T-helper 17 cell (primary cell): ENCODE measurements at regions not wholly inside any gene's neighbourhood (a gene's known extent, or its start where the extent isn't known, plus 50 kb on each side); places are given as distances from the start of the nearest gene placed in this dataset.

Source experiments
- ATAC-seq: fragments of 150-1000 bp; cut with Tn5 transposase; 2 replicates; pipeline ENCODE4 v1.10.0; 2021; ENCODE audit warnings: mild to moderate bottlenecking, moderate library complexity
- DNase-seq, 3 donors: peaks; one replicate each; pipeline versions ENCODE4 v3.0.0 to v3.0.0-alpha.2; 2020 to 2021
- H3K9me3 ChIP-seq: one replicate; pipeline ENCODE4 v1.7.0; 2013; ENCODE audit warnings: low read length, mild to moderate bottlenecking; ENCODE audit not compliant: control insufficient read depth, poor library complexity, severe bottlenecking
- H3K27ac Mint-ChIP-seq: one replicate; pipeline ENCODE4 v1.8.0; 2022; ENCODE audit warnings: mild to moderate bottlenecking, moderate library complexity, mixed read lengths
- H3K27me3 Mint-ChIP-seq: one replicate; pipeline ENCODE4 v1.8.0; 2022; ENCODE audit warnings: mixed read lengths
- H3K36me3 Mint-ChIP-seq: one replicate; pipeline ENCODE4 v1.8.0; 2022; ENCODE audit warnings: low read depth, mixed read lengths
- H3K4me1 Mint-ChIP-seq: one replicate; pipeline ENCODE4 v1.8.0; 2022; ENCODE audit warnings: mild to moderate bottlenecking, mixed read lengths
- H3K4me3 Mint-ChIP-seq: one replicate; pipeline ENCODE4 v1.8.0; 2022; ENCODE audit warnings: mild to moderate bottlenecking, moderate library complexity, mixed read lengths

GRCh38 chr3:124657138-124657537 is 73.1 kb upstream of the UMPS start:
- ATAC-seq: no peak
- Mint-ChIP-seq H3K4me3 (no peak overlapping the region), H3K27ac (no peak overlapping the region), H3K36me3 (peaks cover 3% of the 10 kb centered on the region), H3K27me3 (peaks cover 8% of the 10 kb centered on the region), H3K4me1 (no peaks in the 10 kb centered on the region)
- no peak for DNase-seq
- no peaks in the 10 kb centered on the region for H3K9me3 ChIP-seq

DNA sequence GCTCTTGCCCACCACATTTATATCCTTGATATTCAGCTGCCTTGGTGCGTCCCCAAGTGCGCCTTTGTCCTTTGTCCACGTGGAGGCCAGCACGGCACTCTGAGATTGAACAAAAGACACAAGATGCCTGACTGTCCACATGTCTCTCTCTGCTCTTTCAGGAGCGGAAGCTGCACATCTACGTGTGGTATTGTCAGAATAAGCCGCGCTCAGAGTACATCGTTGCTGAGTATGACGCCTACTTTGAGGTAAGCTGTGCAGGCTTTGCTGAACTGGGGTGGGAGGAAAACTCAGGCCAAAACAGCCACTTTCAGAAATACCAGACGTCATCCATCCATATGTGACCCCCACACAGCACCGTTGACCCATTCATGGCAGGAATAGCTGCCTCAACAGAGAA is 72.0 kb upstream of the UMPS start:
- ATAC-seq: no peak
- DNase-seq: no peak
- H3K27me3 Mint-ChIP-seq: peaks cover 8% of the 10 kb centered on the region
- no peak overlapping the region for H3K4me3 Mint-ChIP-seq
- H3K9me3 ChIP-seq: no peaks in the 10 kb centered on the region
- no peak overlapping the region for H3K27ac Mint-ChIP-seq
- no peaks in the 10 kb centered on the region for H3K4me1 Mint-ChIP-seq
- H3K36me3 Mint-ChIP-seq: peaks cover 3% of the 10 kb centered on the region

DNA sequence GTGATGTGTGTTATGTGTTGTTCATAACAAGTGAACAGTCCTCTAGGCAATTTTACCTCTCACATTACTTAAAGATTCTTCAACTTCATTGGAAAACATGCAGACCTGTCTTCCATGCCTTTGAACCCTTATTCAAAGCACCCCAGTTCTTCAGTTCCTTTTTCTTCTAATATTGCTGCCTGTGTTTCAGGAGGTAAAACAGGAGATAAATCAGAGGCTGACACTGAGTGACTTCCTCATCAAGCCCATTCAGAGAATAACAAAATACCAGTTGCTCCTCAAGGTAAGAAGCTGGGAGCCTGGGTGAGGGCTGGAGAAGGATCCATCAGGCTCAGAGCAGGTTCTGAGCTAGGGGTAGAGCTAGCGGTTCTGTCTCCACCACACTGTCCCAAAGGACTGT is 71.1 kb upstream of the UMPS start:
- Mint-ChIP-seq H3K4me1 (peaks cover 2% of the 10 kb centered on the region), H3K4me3 (no peak overlapping the region), H3K36me3 (peaks cover 6% of the 10 kb centered on the region), H3K27me3 (peaks cover 12% of the 10 kb centered on the region), H3K27ac (no peak overlapping the region)
- H3K9me3 ChIP-seq: no peaks in the 10 kb centered on the region
- no peak for ATAC-seq
- DNase-seq: no peak

GRCh38 chr3:124660599-124660998 is 69.7 kb upstream of the UMPS start:
- ATAC-seq: no peak

DNA sequence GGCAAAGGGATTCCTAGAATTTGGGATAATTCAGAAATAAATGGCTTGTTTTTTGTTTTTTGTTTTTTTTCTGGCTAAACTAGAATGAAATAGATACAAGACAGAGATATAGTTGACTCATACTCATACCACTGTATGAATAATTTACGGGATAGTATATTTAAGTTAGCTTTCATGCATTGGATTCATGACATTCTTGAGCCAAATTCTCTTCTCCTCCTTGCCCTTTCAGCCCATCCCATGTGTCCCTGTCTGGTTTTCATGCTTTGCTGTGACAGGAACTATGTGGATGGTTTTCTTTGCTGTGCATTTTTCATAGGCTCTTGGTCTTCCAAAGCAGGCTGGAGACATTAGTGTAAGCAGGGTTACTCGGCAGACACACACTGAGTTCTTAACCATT is 66.6 kb upstream of the UMPS start:
- Mint-ChIP-seq H3K4me3 (no peak overlapping the region), H3K27ac (no peak overlapping the region), H3K4me1 (peaks cover 2% of the 10 kb centered on the region), H3K36me3 (peaks cover 8% of the 10 kb centered on the region), H3K27me3 (peaks cover 9% of the 10 kb centered on the region)
- DNase-seq (no peak), ATAC-seq (no peak)
- H3K9me3 ChIP-seq: no peaks in the 10 kb centered on the region

More at GRCh38 chr3:124660599-124660998, 69.7 kb upstream of the UMPS start:
- Mint-ChIP-seq H3K4me3 (no peak overlapping the region), H3K36me3 (peaks cover 6% of the 10 kb centered on the region), H3K27me3 (peaks cover 9% of the 10 kb centered on the region), H3K27ac (no peak overlapping the region), H3K4me1 (peaks cover 2% of the 10 kb centered on the region)
- no peaks in the 10 kb centered on the region for H3K9me3 ChIP-seq
- no peak for DNase-seq

DNA sequence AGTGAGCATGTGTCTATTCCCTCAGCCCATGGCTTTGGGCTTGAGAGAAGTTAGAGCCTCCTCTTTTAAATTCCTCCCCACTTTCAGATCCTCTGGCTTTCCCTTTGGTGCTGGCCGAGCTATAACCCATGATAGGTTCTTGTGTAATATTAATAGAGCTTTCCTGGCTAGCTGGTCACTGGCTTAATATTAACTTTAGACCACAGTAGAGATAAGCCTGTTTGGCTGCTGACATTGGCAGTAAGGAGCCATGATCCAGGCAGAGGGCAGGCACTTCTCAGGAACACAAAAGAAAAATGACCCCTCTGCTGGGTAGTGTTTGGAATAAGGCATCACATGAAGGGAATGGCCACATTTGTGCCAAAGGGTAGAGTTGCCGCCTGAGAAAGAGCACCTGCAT is 65.4 kb upstream of the UMPS start:
- peaks cover 2% of the 10 kb centered on the region for H3K4me1 Mint-ChIP-seq
- H3K27ac Mint-ChIP-seq: no peak overlapping the region
- DNase-seq: no peak
- peaks cover 9% of the 10 kb centered on the region for H3K27me3 Mint-ChIP-seq
- no peaks in the 10 kb centered on the region for H3K9me3 ChIP-seq
- ATAC-seq: no peak
- H3K36me3 Mint-ChIP-seq: peaks cover 8% of the 10 kb centered on the region
- H3K4me3 Mint-ChIP-seq: no peak overlapping the region

DNA sequence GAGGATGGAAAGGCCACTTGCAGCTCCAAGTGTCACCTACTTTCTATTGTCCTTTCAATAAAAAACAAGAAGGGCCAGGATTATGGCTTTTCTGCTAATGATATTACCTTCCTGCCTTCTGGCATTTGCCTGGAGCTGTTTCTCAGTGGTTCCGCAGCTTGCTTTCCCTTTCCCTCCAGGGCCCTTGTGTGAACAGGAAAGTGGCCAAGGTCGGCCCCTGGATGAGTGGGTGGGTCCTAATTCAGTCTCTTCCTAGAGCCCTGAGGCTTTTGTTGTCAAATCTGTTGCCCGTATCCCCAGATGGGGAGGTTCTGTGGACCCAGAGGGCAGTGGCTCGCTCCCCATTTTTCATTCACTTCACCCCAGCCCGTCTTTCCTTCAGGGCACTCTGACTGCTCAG is 64.2 kb upstream of the UMPS start:
- H3K4me3 Mint-ChIP-seq: no peak overlapping the region
- peaks cover 11% of the 10 kb centered on the region for H3K36me3 Mint-ChIP-seq
- no peak overlapping the region for H3K27ac Mint-ChIP-seq
- peaks cover 9% of the 10 kb centered on the region for H3K27me3 Mint-ChIP-seq
- ATAC-seq (no peak), DNase-seq (no peak)
- no peaks in the 10 kb centered on the region for H3K9me3 ChIP-seq
- H3K4me1 Mint-ChIP-seq: peaks cover 6% of the 10 kb centered on the region

DNA sequence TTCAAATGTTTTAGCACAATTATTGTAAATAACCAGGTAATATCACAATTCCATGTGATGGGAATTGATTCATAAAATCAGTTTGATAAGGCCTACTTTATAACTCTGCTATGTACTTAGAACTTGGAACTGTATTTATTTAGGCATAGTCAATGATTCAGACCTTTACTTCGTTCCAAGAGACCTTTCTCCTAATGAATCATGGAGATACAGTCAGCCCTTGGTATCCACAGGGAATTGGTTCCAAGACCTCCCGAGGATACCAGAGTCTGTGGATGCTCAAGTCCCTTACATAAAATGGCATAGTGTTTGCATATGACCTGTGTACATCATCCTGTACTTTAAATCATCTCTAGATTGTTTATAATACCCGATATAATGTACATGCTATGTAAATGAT is 60.8 kb upstream of the UMPS start:
- no peak for ATAC-seq
- peaks cover 4% of the 10 kb centered on the region for H3K27me3 Mint-ChIP-seq
- H3K4me3 Mint-ChIP-seq: no peak overlapping the region
- peaks cover 7% of the 10 kb centered on the region for H3K36me3 Mint-ChIP-seq
- no peak overlapping the region for H3K27ac Mint-ChIP-seq
- no peaks in the 10 kb centered on the region for H3K9me3 ChIP-seq
- peaks cover 7% of the 10 kb centered on the region for H3K4me1 Mint-ChIP-seq
- no peak for DNase-seq

DNA sequence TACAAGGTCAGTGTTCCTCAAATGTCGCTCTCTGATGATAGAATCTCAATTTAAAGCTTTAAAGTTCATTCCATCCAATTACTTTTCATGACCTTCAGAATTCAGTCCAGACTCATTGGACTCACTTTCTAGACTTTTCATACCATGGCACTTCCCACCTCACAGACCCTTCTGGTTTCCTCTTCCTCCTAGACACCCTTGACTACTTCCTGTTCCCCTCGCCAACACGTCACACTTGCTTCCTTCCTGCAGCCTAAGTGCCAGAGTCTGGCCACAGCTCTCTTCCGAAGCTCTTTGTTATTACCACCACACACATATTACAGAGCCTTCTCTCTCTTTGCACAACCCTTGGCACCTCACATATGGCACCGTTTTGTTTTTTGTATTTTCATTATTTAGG is 59.1 kb upstream of the UMPS start:
- Mint-ChIP-seq H3K36me3 (peaks cover 7% of the 10 kb centered on the region), H3K27me3 (peaks cover 4% of the 10 kb centered on the region), H3K27ac (peak overlapping the region; percentile 10), H3K4me3 (no peak overlapping the region), H3K4me1 (peaks cover 7% of the 10 kb centered on the region)
- ATAC-seq (peak; percentile 60), DNase-seq (no peak)
- no peaks in the 10 kb centered on the region for H3K9me3 ChIP-seq

GRCh38 chr3:124674336-124674735 is 55.9 kb upstream of the UMPS start:
- ATAC-seq (no peak), DNase-seq (no peak)
- Mint-ChIP-seq H3K4me3 (no peak overlapping the region), H3K4me1 (peaks cover 7% of the 10 kb centered on the region), H3K36me3 (peaks cover 6% of the 10 kb centered on the region), H3K27me3 (no peaks in the 10 kb centered on the region), H3K27ac (no peak overlapping the region)
- H3K9me3 ChIP-seq: no peaks in the 10 kb centered on the region

DNA sequence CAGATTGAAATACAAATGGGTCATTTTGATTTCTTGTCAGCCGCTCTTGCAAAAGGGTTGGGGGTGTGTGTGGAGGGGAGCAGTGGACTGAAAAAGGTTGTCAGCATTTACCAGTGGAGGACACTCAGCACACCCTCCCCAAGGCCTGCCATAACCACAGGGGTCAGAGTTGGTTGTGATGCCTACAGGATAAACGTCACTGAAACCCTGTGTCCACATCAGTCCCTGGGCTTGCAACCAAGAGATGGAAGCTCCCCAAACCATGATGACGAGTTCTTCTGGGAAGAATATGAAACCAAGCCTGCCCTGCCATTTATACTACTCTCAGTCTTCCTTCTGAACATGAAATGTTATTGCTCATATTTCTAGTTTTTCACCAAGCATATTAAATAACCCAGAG is 54.0 kb upstream of the UMPS start:
- Mint-ChIP-seq H3K27ac (no peak overlapping the region), H3K4me1 (peaks cover 3% of the 10 kb centered on the region), H3K4me3 (no peak overlapping the region), H3K36me3 (peaks cover 4% of the 10 kb centered on the region), H3K27me3 (peaks cover 5% of the 10 kb centered on the region)
- no peaks in the 10 kb centered on the region for H3K9me3 ChIP-seq
- DNase-seq: no peak
- ATAC-seq: no peak

GRCh38 chr3:124679048-124679638 is 51.1 kb upstream of the UMPS start:
- peaks cover 2% of the 10 kb centered on the region for H3K4me1 Mint-ChIP-seq
- no peak overlapping the region for H3K27ac Mint-ChIP-seq
- peaks cover 6% of the 10 kb centered on the region for H3K27me3 Mint-ChIP-seq
- no peaks in the 10 kb centered on the region for H3K9me3 ChIP-seq
- no peak overlapping the region for H3K4me3 Mint-ChIP-seq
- ATAC-seq (no peak), DNase-seq (no peak)
- peaks cover 4% of the 10 kb centered on the region for H3K36me3 Mint-ChIP-seq
